Adrenal gland (tissue), 9 donors: ENCODE measurements at regions not wholly inside any gene's neighbourhood (a gene's known extent, or its start where the extent isn't known, plus 50 kb on each side); places are given as distances from the start of the nearest gene placed in this dataset.

ENCODE experiments used
- DNase-seq, 7 donors: peaks; one replicate each; pipeline ENCODE4 v3.0.0-alpha.2; 2019 to 2020
- H3K27ac ChIP-seq, 5 donors: fragments of 200-600 bp; sonication (generic) in 4 of 5; 1 replicate in 3 of 5; 2 replicates in 2 of 5; pipeline versions ENCODE4 v1.5.1 to v1.8.0; 2016 to 2020; ENCODE audit warnings: mild to moderate bottlenecking in 1 of 5
- H3K27me3 ChIP-seq: fragments of 200-600 bp; 2 replicates; pipeline ENCODE4 v1.8.0; 2021
- H3K36me3 ChIP-seq, 2 donors: fragments of 200-600 bp; replicated peaks in 1 of 2; 1 replicate in 1 of 2; 2 replicates in 1 of 2; pipeline versions ENCODE4 v1.5.1 to v1.8.0; 2018 to 2022
- H3K4me1 ChIP-seq, 2 donors: fragments of 200-600 bp; replicated peaks in 1 of 2; 1 replicate in 1 of 2; 2 replicates in 1 of 2; pipeline versions ENCODE4 v1.5.1 to v1.8.0; 2018 to 2021
- H3K4me3 ChIP-seq, 4 donors: fragments of 200-600 bp; sonication (generic) in 3 of 4; one replicate each; pipeline ENCODE4 v1.5.1; 2016 to 2018
- H3K9me3 ChIP-seq, 3 donors: fragments of 200-600 bp; sonication (generic) in 1 of 3; replicated peaks in 1 of 3; 1 replicate in 2 of 3; 2 replicates in 1 of 3; pipeline versions ENCODE4 v1.5.1 to v1.8.0; 2016 to 2021
- POLR2A ChIP-seq, 2 donors: fragments of 450-650 bp; IDR thresholded peaks; one replicate each; pipeline ENCODE4 v1.6.1; 2017; ENCODE audit warnings: antibody characterized with exemption in 2 of 2, mild to moderate bottlenecking in 2 of 2, moderate library complexity in 1 of 2
- WGBS, 4 donors: extraction: QIAGEN DNeasy Blood & Tissue Kit in 2 of 4; methylation state at CpG; one replicate each; pipeline versions ENCODE4 v1.1.5 to v1.1.7; 2013 to 2017; 5-methylcytosine and 5-hydroxymethylcytosine counted together
- intact Hi-C, 2 donors: fragments of 100-400 bp; cut with DNase I; formaldehyde crosslinking; loops; one replicate each; pipeline versions ENCODE4 v1.14.1 to v1.15.0; 2022 to 2023
- TF ChIP-seq, protein P1 (sequence below), 6 experiments: fragments of 450-650 bp in 4 of 6; fragments of 200-600 bp in 2 of 6; sonication (generic) in 1 of 6; IDR thresholded peaks; 1 replicate in 5 of 6; 2 replicates in 1 of 6; pipeline versions ENCODE4 v1.5.1 to v1.8.0; 2016 to 2021; ENCODE audit warnings: antibody characterized with exemption in 6 of 6, mild to moderate bottlenecking in 2 of 6, moderate library complexity in 1 of 6
- donor health status: healthy with polysubstance abuse.
- donor health status: Bipolar disorder and iron deficiency.
- donor health status: DM: yes; HTN: yes; CAD: no.
- donor health status: DM: no; HTN: no; CAD: no.
- donor health status: DM: no; HTN: no; CAD: no.

DNA sequence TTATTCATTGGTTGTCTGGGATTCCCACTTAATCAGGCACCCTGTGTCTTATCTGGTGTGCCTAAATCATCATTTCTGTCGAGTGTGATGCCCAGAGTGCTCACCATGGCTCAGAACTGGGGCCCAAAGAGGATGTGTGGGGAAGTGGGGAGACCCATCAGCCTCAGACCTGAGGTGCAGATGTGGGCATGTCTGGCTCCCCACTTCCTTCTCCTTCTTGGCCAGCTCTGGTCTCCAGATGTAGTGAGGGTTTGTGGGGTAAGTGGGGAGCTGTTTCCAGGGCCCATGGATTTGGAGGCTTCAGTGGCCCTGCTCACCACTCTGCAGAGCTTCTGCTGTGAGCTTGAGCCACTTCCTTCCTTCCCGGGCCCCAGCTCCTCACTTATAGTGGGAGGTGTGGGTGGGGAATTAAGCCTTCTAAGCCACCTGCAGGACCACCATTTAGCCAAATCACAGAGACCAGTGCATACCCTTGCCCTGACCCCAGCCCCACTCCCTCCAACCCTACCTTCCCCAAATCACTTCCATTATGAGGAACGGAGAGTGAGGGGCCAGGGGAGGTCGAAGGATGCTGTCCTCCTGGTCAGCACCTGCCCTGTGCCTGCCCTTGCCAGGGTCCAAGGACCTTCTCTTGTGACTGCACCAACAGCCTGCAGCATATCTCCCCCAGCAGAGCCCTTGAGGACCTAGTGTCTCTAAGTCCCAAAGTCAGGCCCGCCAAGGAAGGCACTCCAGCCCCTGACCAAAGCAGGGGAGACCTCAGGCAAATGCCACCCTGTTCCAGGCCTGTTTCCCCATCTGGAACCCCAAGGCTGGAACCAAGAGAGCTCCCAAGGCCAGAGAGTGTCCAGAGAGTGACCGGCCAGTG lies 278.2 kb upstream of the RTL1 start:
- Histone ChIP-seq H3K27me3 (no peaks in the 10 kb centered on the region), H3K9me3 (no peaks in the 10 kb centered on the region), H3K27ac (no peak overlapping the region), H3K4me1 (no peaks in the 10 kb centered on the region), H3K36me3 (no peaks in the 10 kb centered on the region), H3K4me3 (no peak overlapping the region)
- DNase-seq = peak in 2 of 7 donors; percentile 8 to 29
- intact Hi-C loops = no loop called here
- TF ChIP-seq POLR2A (IDR thresholded peaks at IDR 0.05) = no peak
- TF ChIP-seq, protein P1, sequence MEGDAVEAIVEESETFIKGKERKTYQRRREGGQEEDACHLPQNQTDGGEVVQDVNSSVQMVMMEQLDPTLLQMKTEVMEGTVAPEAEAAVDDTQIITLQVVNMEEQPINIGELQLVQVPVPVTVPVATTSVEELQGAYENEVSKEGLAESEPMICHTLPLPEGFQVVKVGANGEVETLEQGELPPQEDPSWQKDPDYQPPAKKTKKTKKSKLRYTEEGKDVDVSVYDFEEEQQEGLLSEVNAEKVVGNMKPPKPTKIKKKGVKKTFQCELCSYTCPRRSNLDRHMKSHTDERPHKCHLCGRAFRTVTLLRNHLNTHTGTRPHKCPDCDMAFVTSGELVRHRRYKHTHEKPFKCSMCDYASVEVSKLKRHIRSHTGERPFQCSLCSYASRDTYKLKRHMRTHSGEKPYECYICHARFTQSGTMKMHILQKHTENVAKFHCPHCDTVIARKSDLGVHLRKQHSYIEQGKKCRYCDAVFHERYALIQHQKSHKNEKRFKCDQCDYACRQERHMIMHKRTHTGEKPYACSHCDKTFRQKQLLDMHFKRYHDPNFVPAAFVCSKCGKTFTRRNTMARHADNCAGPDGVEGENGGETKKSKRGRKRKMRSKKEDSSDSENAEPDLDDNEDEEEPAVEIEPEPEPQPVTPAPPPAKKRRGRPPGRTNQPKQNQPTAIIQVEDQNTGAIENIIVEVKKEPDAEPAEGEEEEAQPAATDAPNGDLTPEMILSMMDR (IDR thresholded peaks at IDR 0.05) = no peak
- WGBS, 4 donors = 69 to 81% (median 70%) methylated on average over 4 to 6 of the region's 6 CpGs; no CpG with 5 or more reads in 1 of the 4 donors

DNA sequence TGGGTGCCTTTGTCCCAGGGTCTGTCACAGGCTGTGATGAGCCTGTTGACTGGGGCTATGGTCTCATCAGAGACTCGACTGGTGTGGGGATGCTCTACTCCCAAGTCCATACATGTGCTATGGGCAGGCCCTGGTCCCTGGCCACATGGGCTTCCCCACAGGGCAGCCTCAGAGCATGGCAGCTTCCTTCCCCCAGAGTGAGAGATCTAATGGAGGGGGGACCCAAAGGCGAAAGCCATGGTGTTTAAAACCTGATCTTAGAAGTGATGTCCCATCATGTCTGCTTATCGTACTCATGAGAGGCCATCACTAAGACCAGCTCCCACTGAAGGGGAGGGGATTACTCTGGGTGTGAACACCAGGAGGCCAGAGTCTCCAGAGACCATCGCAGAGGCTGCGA lies 279.0 kb upstream of the RTL1 start:
- peak in 1 of 7 donors; percentile 35 for DNase-seq
- intact Hi-C loops = no loop called here
- Histone ChIP-seq H3K36me3 (no peaks in the 10 kb centered on the region), H3K4me1 (no peaks in the 10 kb centered on the region), H3K9me3 (no peaks in the 10 kb centered on the region), H3K27ac (no peak overlapping the region), H3K27me3 (no peaks in the 10 kb centered on the region), H3K4me3 (no peak overlapping the region)
- TF ChIP-seq, protein P1 (IDR thresholded peaks at IDR 0.05) = no peak
- TF ChIP-seq POLR2A (IDR thresholded peaks at IDR 0.05) = no peak
- WGBS, 4 donors = 74 to 85% (median 80%) methylated on average over 4 to 5 of the region's 5 CpGs

GRCh38 chr14:101183376-101184103 lies 280.0 kb upstream of the RTL1 start:
- intact Hi-C loops = no loop called here
- 59 to 66% (median 61%) methylated on average over 6 to 23 of the region's 23 CpGs for WGBS, 4 donors
- no peaks in the 10 kb centered on the region for H3K9me3 ChIP-seq
- H3K27me3 ChIP-seq = no peaks in the 10 kb centered on the region
- no peak overlapping the region for H3K4me3 ChIP-seq
- TF ChIP-seq POLR2A (IDR thresholded peaks at IDR 0.05) = no peak
- TF ChIP-seq, protein P1 (IDR thresholded peaks at IDR 0.05) = peak in 3 of 6 experiments; percentile 17 to 32 (median 25)
- no peaks in the 10 kb centered on the region for H3K4me1 ChIP-seq
- H3K27ac ChIP-seq = no peak overlapping the region
- H3K36me3 ChIP-seq = no peaks in the 10 kb centered on the region
- peak in 2 of 7 donors; percentile 20 to 46 for DNase-seq

- DNase-seq = peak in 1 of 7 donors; percentile 41
- H3K27ac ChIP-seq = no peak overlapping the region
- no peak overlapping the region for H3K4me3 ChIP-seq
- WGBS, 4 donors = 84 to 86% (median 84%) methylated on average over 12 of the region's 12 CpGs
- no peaks in the 10 kb centered on the region for H3K4me1 ChIP-seq
- no peaks in the 10 kb centered on the region for H3K36me3 ChIP-seq
- intact Hi-C loops = no loop called here
- H3K27me3 ChIP-seq = no peaks in the 10 kb centered on the region
- no peaks in the 10 kb centered on the region for H3K9me3 ChIP-seq
- TF ChIP-seq, protein P1 (IDR thresholded peaks at IDR 0.05) = no peak
- TF ChIP-seq POLR2A (IDR thresholded peaks at IDR 0.05) = no peak
Observed at GRCh38 chr14:101184104-101184455, 280.6 kb upstream of the RTL1 start.
